K562 (cell line): ENCODE measurements at regions not wholly inside any gene's neighbourhood (a gene's known extent, or its start where the extent isn't known, plus 50 kb on each side); places are given as distances from the start of the nearest gene placed in this dataset.

Source experiments
- ATAC-seq: fragments of 200-7000 bp; cut with Tn5 transposase; 3 replicates; pipeline ENCODE4 v1.9.1; 2020; ENCODE audit warnings: moderate library complexity
- BruUV-seq: library from RNA; stranded (reverse); fragments of 400-500 nt; replicated peaks from 2 replicates; lab custom pipeline; 2021; lab: Mats Ljungman, UMichigan
- CTCF ChIA-PET: fragments of 300-600 bp; formaldehyde crosslinking; extraction: SDS; loops from one replicate; lab custom pipeline; 2021; ENCODE audit warnings: low intra/inter-chr PET ratio; lab: Yijun Ruan, JAX
- POLR2A ChIA-PET: fragments of 300-600, 350-650 bp; sonication (Branson Sonifier 250); formaldehyde crosslinking; extraction: SDS; loops from one replicate; lab custom pipeline; 2021; ENCODE audit warnings: antibody characterized with exemption, inconsistent platforms; lab: Yijun Ruan, JAX
- DNase-seq, 4 experiments: peaks; one replicate each; pipeline versions ENCODE4 v3.0.0 to v3.0.0-alpha.2; 2011 to 2018; ENCODE audit warnings: low spot score in 3 of 4, mixed read lengths in 3 of 4; ENCODE audit errors: extremely low read depth in 1 of 4
- FAIRE-seq: peaks from 2 replicates; lab custom pipeline; 2011; peaks lifted over from hg19 to GRCh38; lab: Jason Lieb, UNC
- H2AFZ ChIP-seq: 2 replicates; pipeline ENCODE4 v1.6.0; 2011; ENCODE audit warnings: low read depth, low read length, control low read depth, inconsistent platforms
- H3K27ac ChIP-seq: fragments of 200-600 bp; 3 replicates; pipeline ENCODE4 v1.8.0; 2011; ENCODE audit warnings: low read depth, mild to moderate bottlenecking, control low read depth, inconsistent platforms, low read length, moderate library complexity, mixed read lengths; ENCODE audit errors: extremely low read depth
- H3K27me3 ChIP-seq, 2 experiments: fragments of 300-600 bp in 1 of 2; 2 replicates in 1 of 2; 3 replicates in 1 of 2; pipeline versions ENCODE4 v1.6.0 to v1.8.0; 2011; ENCODE audit warnings: inconsistent platforms in 2 of 2, low read length in 2 of 2, mild to moderate bottlenecking in 1 of 2, mixed read lengths in 1 of 2, moderate library complexity in 1 of 2; ENCODE audit not compliant: control insufficient read depth in 2 of 2, insufficient read depth in 2 of 2
- H3K36me3 ChIP-seq: fragments of 300-600 bp; 3 replicates; pipeline ENCODE4 v1.8.0; 2011; ENCODE audit warnings: mild to moderate bottlenecking, low read length, inconsistent platforms; ENCODE audit not compliant: control insufficient read depth, insufficient read depth
- H3K4me1 ChIP-seq, 2 experiments: fragments of 200-600 bp in 1 of 2; replicated peaks in 1 of 2; 2 replicates in 1 of 2; 3 replicates in 1 of 2; pipeline versions ENCODE4 v1.5.1 to v1.8.0; 2011; ENCODE audit warnings: inconsistent platforms in 2 of 2, low read length in 2 of 2, mild to moderate bottlenecking in 1 of 2, mixed read lengths in 1 of 2, moderate library complexity in 1 of 2; ENCODE audit not compliant: control insufficient read depth in 2 of 2, insufficient read depth in 2 of 2
- H3K4me2 ChIP-seq: 2 replicates; pipeline ENCODE4 v1.6.1; 2011; ENCODE audit warnings: low read length, control low read depth, inconsistent platforms, mixed read lengths; ENCODE audit not compliant: insufficient read depth
- H3K4me3 ChIP-seq: fragments of 200-600 bp; sonication (generic), shearing (Covaris generic); 2 replicates; pipeline ENCODE4 v1.5.1; 2016; ENCODE audit warnings: control low read depth, inconsistent platforms
- H3K79me2 ChIP-seq: fragments of 200-600 bp; 3 replicates; pipeline ENCODE4 v1.8.0; 2011; ENCODE audit warnings: low read length, inconsistent platforms; ENCODE audit not compliant: control insufficient read depth, insufficient read depth
- H3K9ac ChIP-seq, 2 experiments: 2 replicates each; pipeline versions ENCODE4 v1.6.0 to v1.6.1; 2011; ENCODE audit warnings: low read depth in 2 of 2, low read length in 2 of 2, control low read depth in 1 of 2, inconsistent platforms in 1 of 2, mild to moderate bottlenecking in 1 of 2, mixed read lengths in 1 of 2; ENCODE audit not compliant: insufficient read depth in 1 of 2
- H3K9me1 ChIP-seq: one replicate; pipeline ENCODE4 v1.6.0; 2011; ENCODE audit warnings: inconsistent platforms, mild to moderate bottlenecking, low read length, moderate library complexity; ENCODE audit not compliant: control insufficient read depth, insufficient read depth
- H3K9me3 ChIP-seq: replicated peaks from 2 replicates; pipeline ENCODE4 v1.5.1; 2011; ENCODE audit warnings: low read depth, low read length, inconsistent platforms; ENCODE audit not compliant: control insufficient read depth, insufficient read depth
- H4K20me1 ChIP-seq: replicated peaks from 2 replicates; pipeline ENCODE4 v1.6.1; 2011; ENCODE audit warnings: low read length, inconsistent platforms, mixed read lengths; ENCODE audit not compliant: control insufficient read depth, insufficient read depth
- ARID4B ChIP-seq: sonication (generic); formaldehyde crosslinking; IDR thresholded peaks from 2 replicates; pipeline ENCODE4 v1.8.0; 2022; ENCODE audit warnings: mild to moderate bottlenecking, missing genetic modification reagents
- BACH1 ChIP-seq: fragments of 200-800 bp; sonication (Bioruptor generic); IDR thresholded peaks from 2 replicates; pipeline ENCODE4 v1.6.1; 2016; ENCODE audit warnings: missing genetic modification characterization, missing compliant biosample characterization
- CHCHD3 ChIP-seq: fragments of 250-450 bp; sonication (Bioruptor Pico); IDR thresholded peaks from 2 replicates; pipeline ENCODE4 v2.1.2; 2022; ENCODE audit warnings: mild to moderate bottlenecking
- DACH1 ChIP-seq: fragments of 450-650 bp; IDR thresholded peaks from 2 replicates; pipeline ENCODE4 v1.6.1; 2018; ENCODE audit not compliant: partially characterized antibody
- ETS1 ChIP-seq: conservative IDR thresholded peaks from 2 replicates; pipeline ENCODE4 v1.6.1; 2011; ENCODE audit warnings: low read depth, mild to moderate bottlenecking, low read length; ENCODE audit not compliant: control insufficient read depth
- ETV5 ChIP-seq: sonication (generic); formaldehyde crosslinking; IDR thresholded peaks from 2 replicates; pipeline ENCODE4 v1.4.0; 2020; ENCODE audit warnings: low read depth, mild to moderate bottlenecking, missing genetic modification reagents
- HDAC3 ChIP-seq: fragments of 450-650 bp; IDR thresholded peaks from 2 replicates; pipeline ENCODE4 v1.6.1; 2018; ENCODE audit warnings: borderline replicate concordance, mild to moderate bottlenecking, moderate library complexity; ENCODE audit not compliant: partially characterized antibody
- HDAC8 ChIP-seq: fragments of 450-650 bp; IDR thresholded peaks from 2 replicates; pipeline ENCODE4 v1.6.1; 2016; ENCODE audit warnings: mild to moderate bottlenecking, missing genetic modification characterization, moderate library complexity, missing compliant biosample characterization
- HINFP ChIP-seq: fragments of 450-650 bp; conservative IDR thresholded peaks from 2 replicates; pipeline ENCODE4 v1.6.1; 2016; ENCODE audit warnings: missing genetic modification characterization, low read depth, mild to moderate bottlenecking, control low read depth, missing compliant biosample characterization
- MEF2D ChIP-seq: conservative IDR thresholded peaks from 2 replicates; pipeline ENCODE4 v1.6.1; 2016; ENCODE audit warnings: low read depth, missing genetic modification characterization, missing compliant biosample characterization
- NR3C1 ChIP-seq: sonication (generic); formaldehyde crosslinking; IDR thresholded peaks from 2 replicates; pipeline ENCODE4 v1.8.1; 2022; ENCODE audit warnings: missing genetic modification reagents
- RBBP5 ChIP-seq: fragments of 200-600 bp; sonication (generic); IDR thresholded peaks from 2 replicates; pipeline ENCODE4 v1.6.1; 2012; ENCODE audit warnings: borderline replicate concordance, mild to moderate bottlenecking, low read length, control low read depth, inconsistent platforms; ENCODE audit not compliant: insufficient read depth, poor library complexity, severe bottlenecking
- ZNF583 ChIP-seq: fragments of 250-450 bp; sonication (Bioruptor Pico); IDR thresholded peaks from 2 replicates; pipeline ENCODE4 v1.4.0; 2020
- WGBS: fragments of 100-300 bp; shearing (Covaris generic); methylation state at CpG from one replicate; pipeline ENCODE4 v1.1.6; 2016; ENCODE audit warnings: low coverage, mixed read lengths; ENCODE audit not compliant: insufficient coverage; ENCODE audit errors: missing lambda C conversion rate; 5-methylcytosine and 5-hydroxymethylcytosine counted together
- in situ Hi-C: fragments of 300-500 bp; cut with MboI; formaldehyde crosslinking; loops from 4 replicates; pipeline ENCODE4 v1.15.0; 2018; ENCODE audit warnings: inconsistent platforms, mixed read lengths
- intact Hi-C: fragments of 100-400 bp; cut with micrococcal nuclease; formaldehyde crosslinking; loops from 2 replicates; pipeline ENCODE4 v1.14.2; 2022
- TF ChIP-seq, protein P1 (sequence below): sonication (generic); formaldehyde crosslinking; IDR thresholded peaks from 2 replicates; pipeline ENCODE4 v1.8.1; 2022; ENCODE audit warnings: missing genetic modification reagents

DNA sequence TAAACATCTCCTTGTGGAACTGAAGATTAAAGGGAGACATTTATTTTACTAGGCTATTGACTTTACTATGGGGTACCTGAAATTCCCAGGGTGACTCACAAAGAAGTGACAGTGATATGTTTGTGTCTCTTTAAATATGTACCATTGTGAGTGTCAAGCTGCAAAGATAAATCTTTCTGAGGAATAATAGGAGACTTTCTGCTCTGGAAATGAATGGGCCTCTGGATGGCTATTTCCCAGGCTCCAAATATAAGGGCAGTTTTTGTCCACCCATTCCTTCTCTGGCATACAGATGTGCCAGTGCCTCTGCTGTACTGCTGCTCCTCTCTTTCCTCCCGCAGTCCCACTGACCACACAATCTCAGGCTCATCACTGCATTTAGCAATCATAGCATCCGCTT lies 586.4 kb upstream of the CNTNAP5 start (continued):
- TF ChIP-seq, protein P1, sequence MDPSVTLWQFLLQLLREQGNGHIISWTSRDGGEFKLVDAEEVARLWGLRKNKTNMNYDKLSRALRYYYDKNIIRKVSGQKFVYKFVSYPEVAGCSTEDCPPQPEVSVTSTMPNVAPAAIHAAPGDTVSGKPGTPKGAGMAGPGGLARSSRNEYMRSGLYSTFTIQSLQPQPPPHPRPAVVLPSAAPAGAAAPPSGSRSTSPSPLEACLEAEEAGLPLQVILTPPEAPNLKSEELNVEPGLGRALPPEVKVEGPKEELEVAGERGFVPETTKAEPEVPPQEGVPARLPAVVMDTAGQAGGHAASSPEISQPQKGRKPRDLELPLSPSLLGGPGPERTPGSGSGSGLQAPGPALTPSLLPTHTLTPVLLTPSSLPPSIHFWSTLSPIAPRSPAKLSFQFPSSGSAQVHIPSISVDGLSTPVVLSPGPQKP (CRISPR knock-in tag) = no peak
- TF ChIP-seq HDAC3 = no peak
- no peak for TF ChIP-seq DACH1
- TF ChIP-seq RBBP5 = no peak
- no peak for TF ChIP-seq MEF2D (tag)
- no peak for TF ChIP-seq HINFP (tag)

- Histone ChIP-seq H3K27me3 (no peaks in the 10 kb centered on the region), H3K27ac (no peak overlapping the region), H3K9me1 (no peaks in the 10 kb centered on the region), H3K4me3 (no peak overlapping the region), H3K9me3 (no peaks in the 10 kb centered on the region), H3K79me2 (no peaks in the 10 kb centered on the region), H3K4me1 (no peaks in the 10 kb centered on the region), H2AFZ (no peak overlapping the region), H3K9ac (no peak overlapping the region), H3K4me2 (no peak overlapping the region), H3K36me3 (no peaks in the 10 kb centered on the region), H4K20me1 (no peaks in the 10 kb centered on the region)
- WGBS = 0% methylated on average over 6 of the region's 6 CpGs
- no peak for DNase-seq
- no TSS peak for BruUV-seq
- in situ Hi-C loops (no loop called here), intact Hi-C loops (no loop called here)
- ChIA-PET CTCF (no interaction called here), POLR2A (no interaction called here)
- no peak for TF ChIP-seq CHCHD3 (CRISPR knock-in tag)
- no peak for TF ChIP-seq ETV5 (CRISPR knock-in tag)
- no peak for TF ChIP-seq ARID4B
- TF ChIP-seq NR3C1 (CRISPR knock-in tag) = no peak
- no peak for TF ChIP-seq ETS1
- no peak for TF ChIP-seq HDAC8 (tag)
- no peak for TF ChIP-seq ZNF583
- no peak for TF ChIP-seq BACH1 (tag)
- no peak for FAIRE-seq
- ATAC-seq = no peak
These were observed 576.3 kb upstream of the CNTNAP5 start for GRCh38 chr2:123448801-123449200.
